H1 (cell line): ENCODE measurements at regions not wholly inside any gene's neighbourhood (a gene's known extent, or its start where the extent isn't known, plus 50 kb on each side); places are given as distances from the start of the nearest gene placed in this dataset.
A peak's percentile ranks its signal among the peaks of the same experiment; 100 is the strongest.

Experiments used
- CTCF ChIA-PET: fragments of 300-600 bp; sonication (Branson Sonifier 250); formaldehyde crosslinking; loops from one replicate; lab custom pipeline; 2021; ENCODE audit not compliant: partially characterized antibody; lab: Charles Lee
- POLR2A ChIA-PET: fragments of 300-600 bp; sonication (Branson Sonifier 250); formaldehyde crosslinking; loops from one replicate; lab custom pipeline; 2021; ENCODE audit warnings: inconsistent platforms; ENCODE audit not compliant: partially characterized antibody; lab: Charles Lee
- DNase-seq, 2 experiments: peaks; one replicate each; pipeline versions ENCODE4 v3.0.0 to v3.0.0-alpha.2; 2010 to 2022; ENCODE audit warnings: low spot score in 2 of 2, low read depth in 1 of 2, mixed read lengths in 1 of 2
- FAIRE-seq: peaks from 2 replicates; lab custom pipeline; 2011; peaks lifted over from hg19 to GRCh38; lab: Jason Lieb, UNC
- H2AFZ ChIP-seq: 2 replicates; pipeline ENCODE4 v1.8.1; 2012; ENCODE audit warnings: low read length, inconsistent platforms
- H2AK5ac ChIP-seq: 2 replicates; pipeline ENCODE4 v1.6.1; 2013; ENCODE audit warnings: low read depth, low read length
- H2BK120ac ChIP-seq: replicated peaks from 2 replicates; pipeline ENCODE3; 2013; ENCODE audit warnings: low read depth, low read length, inconsistent platforms
- H2BK12ac ChIP-seq: 2 replicates; pipeline ENCODE4 v1.6.1; 2013; ENCODE audit warnings: low read depth, low read length
- H2BK15ac ChIP-seq: 2 replicates; pipeline ENCODE4 v1.6.1; 2013; ENCODE audit warnings: low read length
- H2BK20ac ChIP-seq: 2 replicates; pipeline ENCODE4 v1.6.1; 2013; ENCODE audit warnings: low read length
- H2BK5ac ChIP-seq: 2 replicates; pipeline ENCODE4 v1.6.1; 2013; ENCODE audit warnings: low read depth, low read length
- H3K14ac ChIP-seq: 2 replicates; pipeline ENCODE4 v1.6.1; 2013; ENCODE audit warnings: inconsistent platforms; ENCODE audit not compliant: insufficient read length
- H3K18ac ChIP-seq: 2 replicates; pipeline ENCODE4 v1.6.1; 2013; ENCODE audit warnings: low read length; ENCODE audit errors: extremely low read depth
- H3K23ac ChIP-seq: 2 replicates; pipeline ENCODE4 v1.6.1; 2013; ENCODE audit warnings: inconsistent platforms; ENCODE audit not compliant: insufficient read length
- H3K23me2 ChIP-seq: 2 replicates; pipeline ENCODE4 v1.6.1; 2013; ENCODE audit warnings: low read depth, low read length
- H3K27ac ChIP-seq: 2 replicates; pipeline ENCODE4 v1.6.1; 2011; ENCODE audit warnings: low read depth, low read length, inconsistent platforms
- H3K27me3 ChIP-seq, 4 experiments: replicated peaks in 1 of 4; 1 replicate in 1 of 4; 2 replicates in 3 of 4; pipeline versions ENCODE4 v1.6.1 to v1.8.1; 2011 to 2013; ENCODE audit warnings: low read length in 3 of 4, mild to moderate bottlenecking in 3 of 4, inconsistent platforms in 2 of 4, mixed read lengths in 2 of 4, moderate library complexity in 1 of 4; ENCODE audit not compliant: control insufficient read depth in 3 of 4, insufficient read depth in 3 of 4; ENCODE audit errors: extremely low read depth in 1 of 4
- H3K36me3 ChIP-seq, 4 experiments: 2 replicates each; pipeline versions ENCODE4 v1.6.1 to v1.8.1; 2011 to 2013; ENCODE audit warnings: mild to moderate bottlenecking in 4 of 4, low read length in 3 of 4, moderate library complexity in 2 of 4, control low read depth in 1 of 4, inconsistent platforms in 1 of 4; ENCODE audit not compliant: insufficient read depth in 4 of 4, control insufficient read depth in 2 of 4
- H3K4ac ChIP-seq: replicated peaks from 2 replicates; pipeline ENCODE3; 2013; ENCODE audit warnings: low read length, low read depth, mixed read lengths, inconsistent platforms; ENCODE audit not compliant: insufficient read length
- H3K4me1 ChIP-seq, 4 experiments: replicated peaks in 1 of 4; 1 replicate in 1 of 4; 2 replicates in 3 of 4; pipeline versions ENCODE4 v1.6.1 to v1.8.1; 2011 to 2013; ENCODE audit warnings: low read length in 3 of 4, inconsistent platforms in 2 of 4, mixed read lengths in 1 of 4; ENCODE audit not compliant: insufficient read depth in 4 of 4, control insufficient read depth in 3 of 4
- H3K4me2 ChIP-seq, 2 experiments: 2 replicates each; pipeline versions ENCODE4 v1.6.1 to v1.8.1; 2011 to 2013; ENCODE audit warnings: low read depth in 2 of 2, low read length in 2 of 2, control low read depth in 1 of 2, inconsistent platforms in 1 of 2, mild to moderate bottlenecking in 1 of 2; ENCODE audit not compliant: insufficient read depth in 1 of 2
- H3K4me3 ChIP-seq, 4 experiments: fragments of 200-600, 300-600 bp in 1 of 4; sonication (generic), shearing (Covaris generic), sonication (Bioruptor Twin) in 1 of 4; 2 replicates each; pipeline versions ENCODE4 v1.5.1 to v1.8.1; 2011 to 2016; ENCODE audit warnings: low read length in 4 of 4, low read depth in 3 of 4, control low read depth in 2 of 4, inconsistent platforms in 2 of 4, mild to moderate bottlenecking in 2 of 4, mixed read lengths in 1 of 4, moderate library complexity in 1 of 4; ENCODE audit not compliant: insufficient read depth in 2 of 4; ENCODE audit errors: extremely low read depth in 1 of 4
- H3K56ac ChIP-seq: replicated peaks from 2 replicates; pipeline ENCODE3; 2013; ENCODE audit warnings: low read depth, mild to moderate bottlenecking, mixed read lengths, low read length, inconsistent platforms; ENCODE audit not compliant: insufficient read length
- H3K79me1 ChIP-seq: 2 replicates; pipeline ENCODE4 v1.6.1; 2013; ENCODE audit warnings: low read depth, low read length, control low read depth
- H3K79me2 ChIP-seq, 2 experiments: 2 replicates each; pipeline versions ENCODE4 v1.6.1 to v1.8.1; 2012 to 2013; ENCODE audit warnings: low read length in 2 of 2, mild to moderate bottlenecking in 2 of 2, inconsistent platforms in 1 of 2; ENCODE audit not compliant: insufficient read depth in 2 of 2, control insufficient read depth in 1 of 2
- H3K9ac ChIP-seq, 4 experiments: replicated peaks in 1 of 4; 1 replicate in 1 of 4; 2 replicates in 3 of 4; pipeline versions ENCODE4 v1.6.1 to v1.8.1; 2011 to 2013; ENCODE audit warnings: low read depth in 3 of 4, low read length in 3 of 4, control low read depth in 2 of 4, mild to moderate bottlenecking in 2 of 4, moderate library complexity in 2 of 4, inconsistent platforms in 1 of 4; ENCODE audit errors: extremely low read depth in 1 of 4
- H3K9me3 ChIP-seq, 2 experiments: 2 replicates each; pipeline versions ENCODE4 v1.6.1 to v1.8.1; 2012 to 2013; ENCODE audit warnings: mild to moderate bottlenecking in 2 of 2, moderate library complexity in 2 of 2, control low read depth in 1 of 2, inconsistent platforms in 1 of 2, low read depth in 1 of 2, low read length in 1 of 2, mixed read lengths in 1 of 2; ENCODE audit not compliant: insufficient read depth in 2 of 2
- H4K20me1 ChIP-seq, 2 experiments: replicated peaks in 1 of 2; 2 replicates each; pipeline versions ENCODE3 to v1.8.1; 2011 to 2013; ENCODE audit warnings: inconsistent platforms in 2 of 2, low read length in 2 of 2, mild to moderate bottlenecking in 1 of 2; ENCODE audit not compliant: insufficient read depth in 2 of 2, control insufficient read depth in 1 of 2
- H4K5ac ChIP-seq: 2 replicates; pipeline ENCODE4 v1.6.1; 2013; ENCODE audit warnings: low read length, low read depth, mixed read lengths, inconsistent platforms; ENCODE audit not compliant: insufficient read length
- H4K8ac ChIP-seq: 2 replicates; pipeline ENCODE4 v1.8.0; 2013; ENCODE audit warnings: mild to moderate bottlenecking, moderate library complexity, low read length, inconsistent platforms; ENCODE audit not compliant: insufficient read depth; ENCODE audit errors: extremely low read depth
- H4K91ac ChIP-seq: replicated peaks from 2 replicates; pipeline ENCODE3; 2013; ENCODE audit warnings: low read length, mixed read lengths, inconsistent platforms; ENCODE audit not compliant: insufficient read length
- CTCF ChIP-seq, 3 experiments: IDR thresholded peaks; 1 replicate in 2 of 3; 2 replicates in 1 of 3; pipeline versions ENCODE4 v1.5.1 to v1.6.1; 2011; ENCODE audit warnings: low read length in 3 of 3, mild to moderate bottlenecking in 3 of 3, inconsistent platforms in 2 of 3, low read depth in 1 of 3, moderate library complexity in 1 of 3; ENCODE audit not compliant: insufficient read depth in 1 of 3; ENCODE audit errors: control extremely low read depth in 1 of 3
- NRF1 ChIP-seq: IDR thresholded peaks from 2 replicates; pipeline ENCODE4 v1.6.1; 2011; ENCODE audit warnings: mild to moderate bottlenecking, low read depth, low read length, improper control_type of control experiment
- POLR2A ChIP-seq, 2 experiments: IDR thresholded peaks; 1 replicate in 1 of 2; 2 replicates in 1 of 2; pipeline ENCODE4 v1.6.1; 2011; ENCODE audit warnings: low read depth in 2 of 2, low read length in 2 of 2, mild to moderate bottlenecking in 2 of 2; ENCODE audit errors: control extremely low read depth in 1 of 2
- WGBS, 2 experiments: shearing (Covaris generic) in 1 of 2; methylation state at CpG; one replicate each; pipeline versions ENCODE4 v1.1.6 to v1.1.7; 2013 to 2015; ENCODE audit warnings: low lambda C conversion rate in 2 of 2, mixed read lengths in 2 of 2, inconsistent platforms in 1 of 2, low coverage in 1 of 2, missing lambda C conversion rate in 1 of 2; ENCODE audit not compliant: insufficient replicate concordance in 2 of 2, insufficient coverage in 1 of 2, insufficient read length in 1 of 2; ENCODE audit errors: extremely low coverage in 1 of 2, missing lambda C conversion rate in 1 of 2; 5-methylcytosine and 5-hydroxymethylcytosine counted together

DNA sequence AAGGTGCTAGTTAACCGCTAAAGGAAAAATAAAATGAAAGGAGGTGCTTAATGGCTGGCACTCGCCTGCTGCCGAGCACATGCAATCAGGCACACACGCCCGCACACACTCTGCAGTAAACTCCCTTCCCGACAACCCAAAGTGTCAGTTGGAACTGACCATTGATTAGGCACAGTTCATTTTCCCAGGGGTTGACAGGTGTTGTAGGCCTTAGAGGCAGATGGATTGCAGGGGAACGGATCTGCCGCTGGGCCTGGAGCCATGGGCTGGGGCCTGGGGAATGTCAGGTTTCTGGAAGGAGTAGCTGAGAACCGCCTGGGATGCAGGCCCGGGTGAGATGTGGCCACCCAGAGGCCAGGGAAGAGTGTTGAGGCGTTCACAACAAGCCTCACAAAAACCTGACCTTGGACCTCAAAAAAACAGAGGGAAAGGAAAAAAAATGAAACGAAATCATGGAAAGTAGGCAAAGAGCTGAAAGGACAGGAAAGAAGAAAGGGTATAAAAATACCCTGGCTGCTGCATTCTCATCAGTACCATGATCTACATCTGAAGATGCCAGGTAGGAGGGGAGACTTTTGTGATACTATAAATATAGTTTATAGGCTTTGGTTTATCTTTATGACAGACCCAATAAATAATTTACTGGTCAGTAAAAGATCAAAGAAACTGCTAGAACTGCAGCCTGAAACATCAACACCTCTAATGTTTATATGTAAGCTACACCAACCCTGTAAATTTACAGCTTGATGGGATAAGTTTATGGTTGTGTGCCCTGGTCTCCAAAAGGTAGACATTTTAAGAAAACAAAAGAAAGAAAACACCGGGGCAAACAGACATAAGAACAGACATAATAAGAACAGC lies 313.4 kb downstream of the BUD13 start:
- H3K56ac ChIP-seq = no peak overlapping the region
- ChIA-PET CTCF (interaction anchor here (0.7 to 4.7 kb wide), 5 partner anchors 14 to 232 kb away, joined by 3 to 23 read pairs (median 4); no protein-coding TSS in a partner anchor), POLR2A (interaction anchor here (1.0 kb wide), 1 partner anchor 40 kb away, joined by 3 read pairs; no protein-coding TSS in a partner anchor)

More for the DNA sequence above, 313.4 kb downstream of the BUD13 start:
- Histone ChIP-seq H3K36me3 (no peaks in the 10 kb centered on the region), H3K23me2 (no peaks in the 10 kb centered on the region), H3K14ac (no peak overlapping the region), H3K79me2 (no peaks in the 10 kb centered on the region), H2BK5ac (no peak overlapping the region; the same call in 1 of the 2 replicates), H3K18ac (peak overlapping the region; percentile 24; the same call in 1 of the 2 replicates), H2BK120ac (no peak overlapping the region), H2AFZ (no peak overlapping the region), H4K5ac (no peak overlapping the region), H2BK20ac (peak overlapping the region; percentile 35; the same call in 1 of the 2 replicates), H3K23ac (no peak overlapping the region), H4K8ac (no peak overlapping the region; the same call in 1 of the 2 replicates)
- FAIRE-seq = no peak
- TF ChIP-seq POLR2A (IDR thresholded peaks at IDR 0.05; ENCODE audit: control extremely low read depth in 1 of 2, low read depth in 2 of 2, low read length in 2 of 2) (no peak), CTCF (IDR thresholded peaks at IDR 0.05; ENCODE audit: control extremely low read depth in 1 of 3, insufficient read depth in 1 of 3, low read depth in 1 of 3, low read length in 3 of 3) (0 out of 4 replicates have a peak, but pooled peaks of 1 of the 3 experiments have one; percentile 1), NRF1 (no peak)
- TF ChIP-seq, all 59 proteins: peak for 1
- Histone ChIP-seq H3K4ac (no peak overlapping the region), H3K79me1 (no peaks in the 10 kb centered on the region), H3K27me3 (no peaks in the 10 kb centered on the region), H3K4me3 (no peak overlapping the region), H2BK12ac (no peak overlapping the region; the same call in 1 of the 2 replicates), H3K27ac (no peak overlapping the region), H2BK15ac (no peak overlapping the region), H3K9ac (no peak overlapping the region), H3K9me3 (no peaks in the 10 kb centered on the region), H3K4me1 (peaks cover 0 to 12% (median 4%) of the 10 kb centered on the region in 4 experiments; a peak in 2 of 7 replicates), H3K4me2 (no peak overlapping the region), H2AK5ac (no peak overlapping the region), H4K20me1 (no peaks in the 10 kb centered on the region), H4K91ac (no peak overlapping the region)
- WGBS, 2 experiments = 89% methylated on average over 13 of the region's 13 CpGs; no CpG with 5 or more reads in 1 of the 2 experiments
- no peak for DNase-seq
